HL-60 (cell line): ENCODE measurements at regions not wholly inside any gene's neighbourhood (a gene's known extent, or its start where the extent isn't known, plus 50 kb on each side); places are given as distances from the start of the nearest gene placed in this dataset.

Source experiments
- POLR2AphosphoS5 ChIP-seq: IDR thresholded peaks from 2 replicates; pipeline ENCODE4 v1.6.1; 2012; ENCODE audit warnings: low read depth
- SPI1 ChIP-seq: IDR thresholded peaks from 2 replicates; pipeline ENCODE4 v1.6.1; 2012; ENCODE audit warnings: low read depth, mild to moderate bottlenecking, borderline replicate concordance
- TF ChIP-seq, protein P1 (sequence below): IDR thresholded peaks from one replicate; pipeline ENCODE4 v1.5.1; 2011; ENCODE audit warnings: low read length, control low read depth, inconsistent platforms; ENCODE audit not compliant: insufficient read depth
- TF ChIP-seq, protein P2 (sequence below): IDR thresholded peaks from 2 replicates; pipeline ENCODE4 v1.6.1; 2012; ENCODE audit warnings: low read depth; ENCODE audit not compliant: insufficient replicate concordance

DNA sequence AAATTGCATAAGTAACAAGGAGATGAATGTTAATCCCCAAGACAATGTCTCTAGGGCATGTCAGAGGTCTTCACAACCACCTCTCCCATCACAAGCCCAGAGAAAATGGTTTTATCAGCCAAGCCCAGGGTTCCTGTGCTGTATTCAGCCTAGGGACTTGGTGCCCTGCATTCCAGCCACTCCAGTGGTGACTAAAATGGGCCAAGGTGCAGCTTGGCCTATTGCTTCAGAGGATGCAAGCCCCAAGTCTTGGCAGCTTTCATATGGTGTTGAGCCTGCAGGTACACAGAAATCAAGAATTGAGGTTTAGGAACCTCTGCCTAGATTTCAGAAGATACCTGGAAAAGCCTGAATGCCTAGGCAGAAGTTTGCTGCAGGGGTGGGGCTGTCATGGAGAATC is 1118.6 kb downstream of the PLA2G4A start:
- TF ChIP-seq, protein P1, sequence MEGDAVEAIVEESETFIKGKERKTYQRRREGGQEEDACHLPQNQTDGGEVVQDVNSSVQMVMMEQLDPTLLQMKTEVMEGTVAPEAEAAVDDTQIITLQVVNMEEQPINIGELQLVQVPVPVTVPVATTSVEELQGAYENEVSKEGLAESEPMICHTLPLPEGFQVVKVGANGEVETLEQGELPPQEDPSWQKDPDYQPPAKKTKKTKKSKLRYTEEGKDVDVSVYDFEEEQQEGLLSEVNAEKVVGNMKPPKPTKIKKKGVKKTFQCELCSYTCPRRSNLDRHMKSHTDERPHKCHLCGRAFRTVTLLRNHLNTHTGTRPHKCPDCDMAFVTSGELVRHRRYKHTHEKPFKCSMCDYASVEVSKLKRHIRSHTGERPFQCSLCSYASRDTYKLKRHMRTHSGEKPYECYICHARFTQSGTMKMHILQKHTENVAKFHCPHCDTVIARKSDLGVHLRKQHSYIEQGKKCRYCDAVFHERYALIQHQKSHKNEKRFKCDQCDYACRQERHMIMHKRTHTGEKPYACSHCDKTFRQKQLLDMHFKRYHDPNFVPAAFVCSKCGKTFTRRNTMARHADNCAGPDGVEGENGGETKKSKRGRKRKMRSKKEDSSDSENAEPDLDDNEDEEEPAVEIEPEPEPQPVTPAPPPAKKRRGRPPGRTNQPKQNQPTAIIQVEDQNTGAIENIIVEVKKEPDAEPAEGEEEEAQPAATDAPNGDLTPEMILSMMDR = no peak
- TF ChIP-seq SPI1 (no peak), POLR2AphosphoS5 (no peak)
- TF ChIP-seq, protein P2, sequence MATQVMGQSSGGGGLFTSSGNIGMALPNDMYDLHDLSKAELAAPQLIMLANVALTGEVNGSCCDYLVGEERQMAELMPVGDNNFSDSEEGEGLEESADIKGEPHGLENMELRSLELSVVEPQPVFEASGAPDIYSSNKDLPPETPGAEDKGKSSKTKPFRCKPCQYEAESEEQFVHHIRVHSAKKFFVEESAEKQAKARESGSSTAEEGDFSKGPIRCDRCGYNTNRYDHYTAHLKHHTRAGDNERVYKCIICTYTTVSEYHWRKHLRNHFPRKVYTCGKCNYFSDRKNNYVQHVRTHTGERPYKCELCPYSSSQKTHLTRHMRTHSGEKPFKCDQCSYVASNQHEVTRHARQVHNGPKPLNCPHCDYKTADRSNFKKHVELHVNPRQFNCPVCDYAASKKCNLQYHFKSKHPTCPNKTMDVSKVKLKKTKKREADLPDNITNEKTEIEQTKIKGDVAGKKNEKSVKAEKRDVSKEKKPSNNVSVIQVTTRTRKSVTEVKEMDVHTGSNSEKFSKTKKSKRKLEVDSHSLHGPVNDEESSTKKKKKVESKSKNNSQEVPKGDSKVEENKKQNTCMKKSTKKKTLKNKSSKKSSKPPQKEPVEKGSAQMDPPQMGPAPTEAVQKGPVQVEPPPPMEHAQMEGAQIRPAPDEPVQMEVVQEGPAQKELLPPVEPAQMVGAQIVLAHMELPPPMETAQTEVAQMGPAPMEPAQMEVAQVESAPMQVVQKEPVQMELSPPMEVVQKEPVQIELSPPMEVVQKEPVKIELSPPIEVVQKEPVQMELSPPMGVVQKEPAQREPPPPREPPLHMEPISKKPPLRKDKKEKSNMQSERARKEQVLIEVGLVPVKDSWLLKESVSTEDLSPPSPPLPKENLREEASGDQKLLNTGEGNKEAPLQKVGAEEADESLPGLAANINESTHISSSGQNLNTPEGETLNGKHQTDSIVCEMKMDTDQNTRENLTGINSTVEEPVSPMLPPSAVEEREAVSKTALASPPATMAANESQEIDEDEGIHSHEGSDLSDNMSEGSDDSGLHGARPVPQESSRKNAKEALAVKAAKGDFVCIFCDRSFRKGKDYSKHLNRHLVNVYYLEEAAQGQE = no peak
